OCI-LY7 (cell line): ENCODE measurements at regions not wholly inside any gene's neighbourhood (a gene's known extent, or its start where the extent isn't known, plus 50 kb on each side); places are given as distances from the start of the nearest gene placed in this dataset.

ENCODE experiments used
- BruUV-seq: library from RNA; stranded (reverse); fragments of 400-500 nt; replicated peaks from 2 replicates; lab custom pipeline; 2021; lab: Mats Ljungman, UMichigan
- CTCF ChIA-PET: fragments of 300-600 bp; sonication (Branson Sonifier 250); formaldehyde crosslinking; loops from one replicate; lab custom pipeline; 2022; ENCODE audit warnings: antibody characterized with exemption; ENCODE audit not compliant: unreplicated experiment; lab: Charles Lee
- POLR2A ChIA-PET: fragments of 300-600 bp; sonication (Branson Sonifier 250); formaldehyde crosslinking; loops from one replicate; lab custom pipeline; 2022; ENCODE audit warnings: antibody characterized with exemption; lab: Charles Lee
- DNase-seq: peaks from one replicate; pipeline ENCODE4 v3.0.0-alpha.2; 2015; ENCODE audit warnings: low spot score
- H2AFZ ChIP-seq: fragments of 200-600 bp; sonication (generic), shearing (Covaris generic); 2 replicates; pipeline ENCODE4 v1.6.1; 2014; ENCODE audit warnings: mild to moderate bottlenecking, antibody characterized with exemption, low read length, moderate library complexity
- H3K27ac ChIP-seq: fragments of 200-600 bp; sonication (generic); 2 replicates; pipeline ENCODE4 v1.5.1; 2014; ENCODE audit warnings: mixed run types, low read depth, mild to moderate bottlenecking, moderate library complexity, low read length, inconsistent platforms; ENCODE audit not compliant: poor library complexity, severe bottlenecking
- H3K36me3 ChIP-seq: fragments of 200-600 bp; sonication (generic); 2 replicates; pipeline ENCODE4 v1.6.1; 2014; ENCODE audit warnings: mild to moderate bottlenecking, antibody characterized with exemption, low read length, moderate library complexity, mixed read lengths; ENCODE audit not compliant: insufficient read depth
- H3K4me1 ChIP-seq: fragments of 200-600 bp; sonication (generic); 2 replicates; pipeline ENCODE4 v1.5.1; 2014; ENCODE audit warnings: mild to moderate bottlenecking, low read length; ENCODE audit not compliant: insufficient read depth, poor library complexity, severe bottlenecking
- H3K4me2 ChIP-seq: fragments of 200-600 bp; sonication (generic); 2 replicates; pipeline ENCODE4 v1.6.1; 2014; ENCODE audit warnings: mild to moderate bottlenecking, low read length
- H3K4me3 ChIP-seq: fragments of 200-600 bp; sonication (generic); 2 replicates; pipeline ENCODE4 v1.5.1; 2014; ENCODE audit warnings: mild to moderate bottlenecking, low read depth, low read length; ENCODE audit not compliant: poor library complexity, severe bottlenecking
- H3K79me2 ChIP-seq: fragments of 200-600 bp; sonication (generic); 2 replicates; pipeline ENCODE4 v1.6.1; 2016; ENCODE audit warnings: low read depth, mild to moderate bottlenecking, low read length, moderate library complexity, mixed read lengths; ENCODE audit not compliant: insufficient read depth
- H3K9me2 ChIP-seq: fragments of 200-600 bp; sonication (generic); 2 replicates; pipeline ENCODE4 v1.6.1; 2016; ENCODE audit warnings: mild to moderate bottlenecking, low read length, mixed read lengths; ENCODE audit not compliant: insufficient read depth
- H3K9me3 ChIP-seq: fragments of 200-600 bp; sonication (generic); 2 replicates; pipeline ENCODE4 v1.6.1; 2014; ENCODE audit warnings: mild to moderate bottlenecking, mixed run types, low read length, mixed read lengths
- H4K20me1 ChIP-seq: fragments of 200-600 bp; sonication (generic); 2 replicates; pipeline ENCODE4 v1.6.1; 2014; ENCODE audit warnings: mild to moderate bottlenecking, antibody characterized with exemption, low read length, moderate library complexity, mixed read lengths; ENCODE audit not compliant: insufficient read depth
- CTCF ChIP-seq: fragments of 200-600 bp; sonication (generic); conservative IDR thresholded peaks from 2 replicates; pipeline ENCODE4 v1.5.1; 2014; ENCODE audit warnings: mild to moderate bottlenecking, antibody characterized with exemption, low read length, moderate library complexity, mixed read lengths
- EZH2phosphoT487 ChIP-seq: fragments of 200-600 bp; sonication (generic); IDR thresholded peaks from 2 replicates; pipeline ENCODE4 v1.6.1; 2018; ENCODE audit warnings: low read depth, borderline replicate concordance, mild to moderate bottlenecking, mixed run types, antibody characterized with exemption, low read length, moderate library complexity, mixed read lengths
- intact Hi-C: fragments of 100-400 bp; cut with micrococcal nuclease; formaldehyde crosslinking; loops from one replicate; pipeline ENCODE4 v1.10.0; 2022; ENCODE audit not compliant: unreplicated experiment

- DNase-seq: no peak
- ChIA-PET POLR2A (no interaction called here), CTCF (no interaction called here)
- Histone ChIP-seq H3K9me3 (no peaks in the 10 kb centered on the region), H3K4me1 (no peaks in the 10 kb centered on the region), H3K79me2 (no peaks in the 10 kb centered on the region), H3K9me2 (no peaks in the 10 kb centered on the region), H3K27ac (no peak overlapping the region), H3K4me3 (no peak overlapping the region), H4K20me1 (no peaks in the 10 kb centered on the region), H2AFZ (no peak overlapping the region), H3K36me3 (no peaks in the 10 kb centered on the region), H3K4me2 (no peak overlapping the region)
- TF ChIP-seq EZH2phosphoT487 (no peak), CTCF (no peak)
- no TSS peak for BruUV-seq
- intact Hi-C loops: no loop called here
Observed at GRCh38 chr12:74752215-74752614, 214.6 kb downstream of the ATXN7L3B start.

GRCh38 chr12:74770552-74770951 is 232.9 kb downstream of the ATXN7L3B start:
- Histone ChIP-seq H3K36me3 (no peaks in the 10 kb centered on the region), H3K4me3 (no peak overlapping the region), H4K20me1 (no peaks in the 10 kb centered on the region), H3K9me3 (no peaks in the 10 kb centered on the region), H2AFZ (no peak overlapping the region), H3K27ac (no peak overlapping the region), H3K4me1 (no peaks in the 10 kb centered on the region), H3K79me2 (no peaks in the 10 kb centered on the region), H3K9me2 (no peaks in the 10 kb centered on the region), H3K4me2 (no peak overlapping the region)
- TF ChIP-seq CTCF (no peak), EZH2phosphoT487 (no peak)
- no peak for DNase-seq
- CTCF ChIA-PET: no interaction called here
- POLR2A ChIA-PET: no interaction called here
- intact Hi-C loops: no loop called here
- no TSS peak for BruUV-seq

GRCh38 chr12:74775276-74775675 is 237.6 kb downstream of the ATXN7L3B start:
- no peak overlapping the region for H3K4me3 ChIP-seq
- no peaks in the 10 kb centered on the region for H3K36me3 ChIP-seq
- no peaks in the 10 kb centered on the region for H3K9me3 ChIP-seq
- POLR2A ChIA-PET: no interaction called here
- DNase-seq: no peak
- TF ChIP-seq CTCF (no peak), EZH2phosphoT487 (no peak)
- H2AFZ ChIP-seq: no peak overlapping the region
- no peaks in the 10 kb centered on the region for H4K20me1 ChIP-seq
- no peaks in the 10 kb centered on the region for H3K79me2 ChIP-seq
- H3K4me1 ChIP-seq: no peaks in the 10 kb centered on the region
- H3K9me2 ChIP-seq: no peaks in the 10 kb centered on the region
- CTCF ChIA-PET: no interaction called here
- H3K27ac ChIP-seq: no peak overlapping the region
- no TSS peak for BruUV-seq
- no peak overlapping the region for H3K4me2 ChIP-seq
- intact Hi-C loops: no loop called here
